ENCODE measurements at regions not wholly inside any gene's neighbourhood (a gene's known extent, or its start where the extent isn't known, plus 50 kb on each side); places are given as distances from the start of the nearest gene placed in this dataset.
"Not testable (repeated sequence)": the region's sequence is repeated elsewhere in the genome, so short reads cannot be mapped to it uniquely, and the experiment has no call there.

DNA sequence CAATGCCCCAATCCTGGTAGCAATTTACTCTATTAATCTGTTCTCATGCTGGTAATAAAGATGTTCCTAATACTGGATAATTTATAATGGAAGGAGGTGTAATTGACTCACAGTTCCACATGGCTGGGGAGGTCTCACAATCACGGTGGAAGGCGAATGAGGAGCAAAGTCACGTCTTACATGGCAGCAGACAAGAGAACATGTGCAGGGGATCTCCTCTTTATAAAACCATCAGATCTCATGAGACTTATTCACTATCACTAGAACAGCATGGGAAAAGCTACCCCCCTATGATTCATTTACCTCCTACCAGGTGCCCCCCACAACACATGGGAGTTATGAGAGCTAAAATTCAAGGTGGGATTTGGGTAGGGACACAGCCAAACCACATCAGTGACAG is 872.2 kb downstream of the ANKRD7 start:
- Histone ChIP-seq H3K9me3 (no peaks in the 10 kb centered on the region), H3K4me1 (no peaks in the 10 kb centered on the region), H3K27me3 (no peaks in the 10 kb centered on the region), H3K36me3 (no peaks in the 10 kb centered on the region), H3K27ac (no peak overlapping the region), H3K4me3 (no peak overlapping the region)
- ATAC-seq: no peak
- DNase-seq: no peak
- TF ChIP-seq, protein P1, sequence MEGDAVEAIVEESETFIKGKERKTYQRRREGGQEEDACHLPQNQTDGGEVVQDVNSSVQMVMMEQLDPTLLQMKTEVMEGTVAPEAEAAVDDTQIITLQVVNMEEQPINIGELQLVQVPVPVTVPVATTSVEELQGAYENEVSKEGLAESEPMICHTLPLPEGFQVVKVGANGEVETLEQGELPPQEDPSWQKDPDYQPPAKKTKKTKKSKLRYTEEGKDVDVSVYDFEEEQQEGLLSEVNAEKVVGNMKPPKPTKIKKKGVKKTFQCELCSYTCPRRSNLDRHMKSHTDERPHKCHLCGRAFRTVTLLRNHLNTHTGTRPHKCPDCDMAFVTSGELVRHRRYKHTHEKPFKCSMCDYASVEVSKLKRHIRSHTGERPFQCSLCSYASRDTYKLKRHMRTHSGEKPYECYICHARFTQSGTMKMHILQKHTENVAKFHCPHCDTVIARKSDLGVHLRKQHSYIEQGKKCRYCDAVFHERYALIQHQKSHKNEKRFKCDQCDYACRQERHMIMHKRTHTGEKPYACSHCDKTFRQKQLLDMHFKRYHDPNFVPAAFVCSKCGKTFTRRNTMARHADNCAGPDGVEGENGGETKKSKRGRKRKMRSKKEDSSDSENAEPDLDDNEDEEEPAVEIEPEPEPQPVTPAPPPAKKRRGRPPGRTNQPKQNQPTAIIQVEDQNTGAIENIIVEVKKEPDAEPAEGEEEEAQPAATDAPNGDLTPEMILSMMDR (IDR thresholded peaks at IDR 0.05): no peak
- intact Hi-C loops (cut with DNase I): no loop called here

DNA sequence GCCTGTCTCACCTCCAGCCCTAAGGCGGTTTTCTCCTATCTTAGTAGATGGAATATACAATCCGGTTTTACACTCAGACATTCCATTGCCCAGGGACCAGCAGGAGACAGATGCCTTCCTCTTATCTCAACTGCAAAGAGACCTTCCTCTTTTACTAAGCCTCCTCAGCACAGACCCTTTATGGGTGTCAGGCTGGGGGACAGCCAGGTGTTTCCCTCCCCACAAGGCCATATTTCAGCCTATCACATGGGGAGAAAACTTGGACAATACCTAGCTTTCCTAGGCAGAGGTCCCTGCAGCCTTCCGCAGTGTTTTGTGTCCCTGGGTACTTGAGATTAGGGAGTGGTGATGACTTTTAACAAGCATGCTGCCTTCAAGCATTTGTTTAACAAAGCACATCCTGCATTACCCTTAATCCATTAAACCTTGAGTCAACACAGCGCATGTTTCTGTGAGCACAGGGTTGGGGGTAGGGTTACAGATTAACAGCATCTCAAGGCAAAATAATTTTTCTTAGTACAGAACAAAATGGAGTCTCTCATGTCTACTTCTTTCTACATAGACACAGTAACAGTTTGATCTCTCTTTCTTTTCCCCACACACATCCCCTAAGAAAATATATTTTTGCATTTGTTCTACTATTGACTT is 876.2 kb downstream of the ANKRD7 start:
- H3K4me3 ChIP-seq; H3K4me1 ChIP-seq; ATAC-seq; H3K27me3 ChIP-seq; H3K27ac ChIP-seq; DNase-seq; intact Hi-C loops (cut with DNase I); H3K36me3 ChIP-seq; H3K9me3 ChIP-seq: not testable (repeated sequence)

DNA sequence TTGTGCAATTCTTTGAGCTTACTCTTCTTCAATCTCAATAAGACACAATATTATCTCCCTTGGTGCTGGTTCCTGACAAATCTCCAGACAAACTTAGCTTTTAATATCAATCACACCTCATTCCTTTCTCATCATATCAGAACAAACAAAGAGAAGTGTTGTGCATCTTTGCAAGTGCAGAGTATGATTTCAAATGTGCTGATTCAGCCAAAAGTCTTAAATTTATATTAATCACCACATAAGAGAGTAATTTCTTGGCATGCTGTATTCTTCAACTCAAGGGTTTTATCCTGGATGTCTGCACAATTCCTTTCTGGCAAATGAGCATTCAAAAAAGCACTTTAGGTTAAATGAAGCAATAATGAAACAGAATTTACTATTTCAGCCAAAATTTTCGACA is 877.8 kb downstream of the ANKRD7 start:
- no peak overlapping the region for H3K4me3 ChIP-seq
- H3K27ac ChIP-seq: no peak overlapping the region

DNA sequence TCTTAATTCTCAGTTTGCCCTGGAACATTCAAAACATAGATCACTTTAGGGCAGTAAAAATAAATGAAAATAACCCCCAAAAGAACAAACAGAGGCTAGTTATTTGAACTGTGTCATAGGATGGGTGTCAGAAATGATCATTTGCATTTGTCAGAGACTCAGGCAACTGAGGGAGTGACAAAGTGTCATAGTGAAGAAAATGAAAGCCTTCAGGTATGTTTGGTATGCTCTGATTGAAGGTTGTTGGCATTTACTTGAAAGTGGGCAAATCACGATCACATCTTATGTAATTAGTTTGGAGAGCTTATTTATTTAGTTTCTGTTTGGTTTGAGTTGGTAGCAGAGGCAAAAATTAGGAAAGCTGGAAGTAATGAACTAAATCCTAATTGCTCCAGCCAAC is 880.9 kb downstream of the ANKRD7 start:
- no peaks in the 10 kb centered on the region for H3K27me3 ChIP-seq
- TF ChIP-seq, protein P1 (IDR thresholded peaks at IDR 0.05): no peak
- H3K27ac ChIP-seq: no peak overlapping the region
- DNase-seq: no peak
- no peaks in the 10 kb centered on the region for H3K9me3 ChIP-seq
- H3K4me1 ChIP-seq: no peaks in the 10 kb centered on the region
- intact Hi-C loops (cut with DNase I): no loop called here
- ATAC-seq: peak; percentile 49
- no peaks in the 10 kb centered on the region for H3K36me3 ChIP-seq
- H3K4me3 ChIP-seq: no peak overlapping the region

More for the DNA sequence above, 877.8 kb downstream of the ANKRD7 start:
- no peaks in the 10 kb centered on the region for H3K36me3 ChIP-seq
- TF ChIP-seq, protein P1 (IDR thresholded peaks at IDR 0.05): no peak
- DNase-seq (no peak), ATAC-seq (no peak)
- H3K4me1 ChIP-seq: no peaks in the 10 kb centered on the region
- intact Hi-C loops (cut with DNase I): no loop called here
- H3K9me3 ChIP-seq: no peaks in the 10 kb centered on the region
- H3K27me3 ChIP-seq: no peaks in the 10 kb centered on the region

DNA sequence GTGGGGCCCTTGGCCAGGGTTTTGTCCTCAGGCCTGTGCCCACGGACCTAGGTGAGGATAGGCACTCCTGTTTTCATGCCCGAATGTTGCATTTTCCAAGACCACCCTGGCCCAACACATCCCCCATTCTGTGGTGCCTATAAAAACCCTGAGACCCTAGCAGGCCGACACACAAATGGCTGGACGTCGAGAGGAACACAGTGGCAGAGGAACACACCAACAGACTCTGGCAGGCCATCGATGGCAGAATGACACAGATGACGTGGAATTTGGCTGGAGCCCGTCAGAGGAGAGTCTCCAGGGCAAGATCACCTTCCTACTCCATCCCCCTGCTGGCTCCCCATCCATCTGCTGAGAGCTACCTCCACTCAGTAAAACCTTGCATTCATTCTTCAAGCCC is 898.8 kb downstream of the ANKRD7 start:
- DNase-seq: no peak
- intact Hi-C loops (cut with DNase I): no loop called here
- ATAC-seq: no peak

DNA sequence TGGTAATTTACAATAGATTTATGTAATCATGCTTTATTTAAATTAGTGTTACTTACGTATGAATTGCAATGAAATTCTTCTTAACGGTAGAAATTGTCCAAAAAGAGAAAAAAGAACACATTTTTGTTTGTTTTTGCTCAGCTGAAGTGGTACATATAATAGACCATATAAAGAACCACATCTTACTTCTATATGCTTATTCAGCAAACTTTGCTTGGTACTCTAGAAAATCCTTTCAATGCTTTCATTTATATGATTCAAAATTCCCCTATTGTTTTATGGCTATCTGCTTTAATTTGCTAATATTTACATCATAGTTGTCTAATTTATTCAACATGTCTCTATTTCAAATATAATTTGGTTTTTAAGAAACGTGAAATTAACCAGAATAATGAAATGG is 903.2 kb downstream of the ANKRD7 start:
- DNase-seq: no peak
- no peak for ATAC-seq
- Histone ChIP-seq H3K4me1 (no peaks in the 10 kb centered on the region), H3K4me3 (no peak overlapping the region), H3K27me3 (no peaks in the 10 kb centered on the region), H3K27ac (no peak overlapping the region), H3K9me3 (no peaks in the 10 kb centered on the region), H3K36me3 (no peaks in the 10 kb centered on the region)
- TF ChIP-seq, protein P1 (IDR thresholded peaks at IDR 0.05): no peak
- intact Hi-C loops (cut with DNase I): no loop called here

More for the DNA sequence above, 898.8 kb downstream of the ANKRD7 start:
- TF ChIP-seq, protein P1 (IDR thresholded peaks at IDR 0.05): no peak
- Histone ChIP-seq H3K27ac (no peak overlapping the region), H3K27me3 (no peaks in the 10 kb centered on the region), H3K36me3 (no peaks in the 10 kb centered on the region), H3K9me3 (no peaks in the 10 kb centered on the region), H3K4me3 (no peak overlapping the region), H3K4me1 (no peaks in the 10 kb centered on the region)
